ENCODE measurements at regions not wholly inside any gene's neighbourhood (a gene's known extent, or its start where the extent isn't known, plus 50 kb on each side); places are given as distances from the start of the nearest gene placed in this dataset.

GRCh38 chr20:51917886-51918535 is 115.7 kb upstream of the SALL4 start:
- Mint-ChIP-seq H3K27ac (no peak overlapping the region), H3K36me3 (no peaks in the 10 kb centered on the region), H3K27me3 (no peaks in the 10 kb centered on the region), H3K4me1 (no peaks in the 10 kb centered on the region), H3K4me3 (no peak overlapping the region), H3K9me3 (no peaks in the 10 kb centered on the region)

DNA sequence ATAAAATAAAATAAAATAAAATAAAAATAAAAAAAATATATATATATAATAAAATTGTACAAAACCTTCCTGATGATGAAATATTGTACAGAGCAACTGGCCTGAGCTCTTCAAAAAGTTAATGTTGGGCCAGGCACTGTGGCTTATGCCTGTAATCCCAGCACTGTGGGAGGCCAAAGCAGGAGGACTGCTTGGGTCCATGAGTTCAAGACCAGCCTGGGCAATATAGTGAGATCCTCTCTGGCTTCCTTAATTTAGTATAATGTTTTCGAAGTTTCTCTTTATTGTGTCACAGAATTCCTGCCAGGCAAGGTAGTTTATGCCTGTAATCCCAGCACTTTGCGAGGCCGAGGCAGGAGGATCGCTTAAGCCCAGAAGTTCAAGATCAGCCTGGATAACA is 113.9 kb upstream of the SALL4 start:
- Mint-ChIP-seq H3K36me3 (no peaks in the 10 kb centered on the region), H3K4me3 (no peak overlapping the region), H3K27me3 (no peaks in the 10 kb centered on the region), H3K4me1 (peaks cover 0 to 1% (median 0%) of the 10 kb centered on the region in 3 donors), H3K9me3 (no peaks in the 10 kb centered on the region), H3K27ac (no peak overlapping the region)

DNA sequence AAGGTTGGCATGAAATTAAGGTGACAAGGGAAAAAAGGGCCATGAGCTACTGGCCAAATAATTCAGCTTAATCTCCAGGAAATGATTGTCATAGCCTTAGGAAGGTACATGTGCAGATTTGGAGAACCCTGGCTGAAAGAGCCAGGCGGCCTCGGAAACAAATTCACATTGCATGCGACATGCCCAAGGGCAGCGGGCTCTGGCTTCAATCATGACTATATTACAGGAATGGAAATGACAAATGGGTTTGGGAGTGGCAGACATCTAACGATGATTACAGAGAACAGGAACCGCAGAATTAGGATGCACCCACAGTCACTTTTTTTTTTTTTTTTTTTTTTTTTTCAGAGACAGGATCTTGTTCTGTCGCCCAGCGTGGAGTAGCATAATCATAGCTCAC is 112.4 kb upstream of the SALL4 start:
- Mint-ChIP-seq H3K36me3 (no peaks in the 10 kb centered on the region), H3K4me3 (peak overlapping the region in 1 of 4 donors; percentile 76), H3K27me3 (peaks cover under 1% of the 10 kb centered on the region), H3K27ac (no peak overlapping the region), H3K9me3 (no peaks in the 10 kb centered on the region), H3K4me1 (peaks cover 0 to 1% (median 0%) of the 10 kb centered on the region in 3 donors)

DNA sequence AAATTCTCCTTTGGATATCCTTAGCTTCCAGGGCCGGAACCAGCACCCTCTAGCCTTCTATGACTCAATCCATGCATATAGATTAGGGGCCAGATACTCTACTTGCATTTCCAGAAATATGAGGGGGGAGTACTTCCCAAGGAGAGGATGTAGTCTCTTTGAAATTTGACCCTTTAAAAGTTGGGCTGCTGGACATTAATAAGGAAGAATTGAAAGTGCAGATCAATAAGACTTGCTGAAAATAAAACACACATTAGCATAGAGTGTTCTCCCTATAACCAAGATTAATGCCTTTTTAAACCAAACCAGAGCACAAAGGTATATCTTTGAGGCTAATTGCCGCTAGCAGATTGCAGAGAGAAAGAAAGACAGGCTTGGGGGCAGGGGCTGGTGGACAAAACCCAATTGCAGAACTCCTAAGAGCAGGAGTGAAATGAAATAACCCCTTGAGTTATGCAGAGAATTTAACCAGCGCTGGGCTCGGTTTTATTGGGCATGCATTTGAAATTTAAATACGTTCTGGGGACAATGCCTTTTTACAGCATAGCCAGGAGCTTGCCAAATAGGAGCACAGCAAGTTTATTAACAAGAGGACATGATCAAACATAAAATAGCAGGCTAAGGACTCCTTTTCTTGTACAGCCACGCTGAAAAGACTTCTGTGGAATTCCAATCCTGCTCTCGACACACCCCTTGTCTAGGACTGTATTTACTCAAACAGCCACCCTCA is 108.2 kb upstream of the SALL4 start:
- Mint-ChIP-seq H3K36me3 (no peaks in the 10 kb centered on the region), H3K4me1 (peaks cover 0 to 3% (median 1%) of the 10 kb centered on the region in 3 donors), H3K27ac (no peak overlapping the region), H3K4me3 (no peak overlapping the region), H3K27me3 (peaks cover 7% of the 10 kb centered on the region), H3K9me3 (no peaks in the 10 kb centered on the region)

- Mint-ChIP-seq H3K27ac (no peak overlapping the region), H3K4me3 (no peak overlapping the region), H3K36me3 (no peaks in the 10 kb centered on the region), H3K4me1 (peaks cover 0 to 3% (median 1%) of the 10 kb centered on the region in 3 donors), H3K27me3 (peaks cover 9% of the 10 kb centered on the region), H3K9me3 (peaks cover 0 to 1% (median 0%) of the 10 kb centered on the region in 3 donors)
Measured at GRCh38 chr20:51906679-51907078, 104.4 kb upstream of the SALL4 start.

DNA sequence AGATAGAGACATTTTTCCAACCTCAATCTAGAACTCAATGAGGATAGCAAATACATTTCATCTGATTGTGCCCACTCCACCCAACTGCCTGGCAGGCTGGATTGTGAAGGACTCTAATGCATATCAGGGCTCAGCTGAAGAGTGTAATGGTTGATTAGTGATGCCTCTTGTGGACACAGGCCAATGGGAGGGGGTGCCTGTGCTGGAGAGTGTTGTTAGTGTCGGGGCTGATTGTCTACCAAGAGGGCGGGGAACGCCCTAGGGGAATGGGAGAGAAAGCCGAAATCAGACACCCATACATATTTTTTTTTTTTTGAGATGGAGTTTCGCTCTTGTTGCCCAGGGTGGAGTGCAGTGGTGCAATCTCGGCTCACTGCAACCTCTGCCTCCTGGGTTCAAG is 103.7 kb upstream of the SALL4 start:
- Mint-ChIP-seq H3K27me3 (peaks cover 9% of the 10 kb centered on the region), H3K36me3 (no peaks in the 10 kb centered on the region), H3K9me3 (peaks cover 0 to 1% (median 0%) of the 10 kb centered on the region in 3 donors), H3K4me3 (no peak overlapping the region), H3K27ac (no peak overlapping the region), H3K4me1 (peaks cover 0 to 2% (median 1%) of the 10 kb centered on the region in 3 donors)

- Mint-ChIP-seq H3K27me3 (peaks cover 6% of the 10 kb centered on the region), H3K36me3 (no peaks in the 10 kb centered on the region), H3K27ac (no peak overlapping the region), H3K4me3 (no peak overlapping the region), H3K4me1 (no peaks in the 10 kb centered on the region), H3K9me3 (peaks cover 0 to 6% (median 2%) of the 10 kb centered on the region in 3 donors)
Measured at GRCh38 chr20:51902933-51903332, 100.6 kb upstream of the SALL4 start.

DNA sequence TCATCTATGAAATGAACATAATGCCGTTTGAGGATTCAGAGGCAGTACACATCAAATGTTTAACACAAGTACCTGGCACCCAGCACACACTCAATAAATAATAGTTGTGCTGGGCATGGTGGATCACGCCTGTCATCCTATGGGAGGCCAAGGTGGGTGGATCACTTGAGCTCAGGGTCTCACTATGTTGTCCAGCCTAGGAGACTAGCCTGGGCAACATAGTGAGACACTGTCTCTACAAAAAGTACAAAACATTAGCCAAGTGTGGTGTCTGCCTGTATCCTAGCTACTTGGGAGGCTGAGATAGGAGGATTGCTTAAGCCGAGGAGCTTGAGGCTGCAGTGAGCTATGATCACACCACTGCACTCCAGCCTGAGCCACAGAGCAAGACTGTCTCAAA is 98.1 kb upstream of the SALL4 start:
- Mint-ChIP-seq H3K4me3 (no peak overlapping the region), H3K27ac (no peak overlapping the region), H3K36me3 (no peaks in the 10 kb centered on the region), H3K9me3 (peaks cover 0 to 6% (median 2%) of the 10 kb centered on the region in 3 donors), H3K27me3 (peaks cover 4% of the 10 kb centered on the region), H3K4me1 (no peaks in the 10 kb centered on the region)

- Mint-ChIP-seq H3K4me1 (no peaks in the 10 kb centered on the region), H3K27ac (no peak overlapping the region), H3K27me3 (peaks cover 4% of the 10 kb centered on the region), H3K36me3 (no peaks in the 10 kb centered on the region), H3K9me3 (peaks cover 0 to 7% (median 2%) of the 10 kb centered on the region in 3 donors), H3K4me3 (no peak overlapping the region)
Measured at GRCh38 chr20:51899674-51900073, 97.4 kb upstream of the SALL4 start.

GRCh38 chr20:51898788-51899187 is 96.5 kb upstream of the SALL4 start:
- peak overlapping the region in 1 of 3 donors; percentile 23 for H3K27ac Mint-ChIP-seq
- no peak overlapping the region for H3K4me3 Mint-ChIP-seq
- H3K9me3 Mint-ChIP-seq = peaks cover 0 to 8% (median 2%) of the 10 kb centered on the region in 3 donors
- peaks cover 4% of the 10 kb centered on the region for H3K27me3 Mint-ChIP-seq
- H3K36me3 Mint-ChIP-seq = no peaks in the 10 kb centered on the region
- H3K4me1 Mint-ChIP-seq = no peaks in the 10 kb centered on the region

GRCh38 chr20:51894619-51895018 is 92.3 kb upstream of the SALL4 start:
- Mint-ChIP-seq H3K4me3 (no peak overlapping the region), H3K4me1 (no peaks in the 10 kb centered on the region), H3K9me3 (peaks cover 0 to 3% (median under 1%) of the 10 kb centered on the region in 3 donors), H3K27me3 (peaks cover under 1% of the 10 kb centered on the region), H3K36me3 (no peaks in the 10 kb centered on the region), H3K27ac (no peak overlapping the region)

DNA sequence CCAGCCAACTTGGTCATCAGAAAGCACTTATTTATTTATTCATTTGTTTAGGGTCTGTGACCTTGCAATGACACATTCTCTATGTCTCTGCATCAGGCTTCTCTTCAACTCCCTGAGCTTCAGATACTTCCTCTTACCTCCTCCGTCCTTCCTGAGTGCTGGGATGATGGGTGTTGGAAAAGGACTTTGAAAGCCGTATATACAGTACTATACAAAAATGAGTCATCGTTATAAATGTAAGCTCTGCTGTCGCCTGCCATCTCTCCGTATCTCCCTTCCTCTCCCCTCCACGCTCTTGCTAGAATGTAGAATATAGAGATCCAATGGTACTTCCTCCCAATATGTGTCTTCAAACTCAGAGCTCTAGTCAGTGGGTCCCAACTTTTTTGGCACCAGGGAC is 91.9 kb upstream of the SALL4 start:
- no peak overlapping the region for H3K27ac Mint-ChIP-seq
- H3K4me1 Mint-ChIP-seq = no peaks in the 10 kb centered on the region
- no peaks in the 10 kb centered on the region for H3K27me3 Mint-ChIP-seq
- H3K36me3 Mint-ChIP-seq = no peaks in the 10 kb centered on the region
- peaks cover 0 to 2% (median 0%) of the 10 kb centered on the region in 3 donors for H3K9me3 Mint-ChIP-seq
- H3K4me3 Mint-ChIP-seq = no peak overlapping the region

DNA sequence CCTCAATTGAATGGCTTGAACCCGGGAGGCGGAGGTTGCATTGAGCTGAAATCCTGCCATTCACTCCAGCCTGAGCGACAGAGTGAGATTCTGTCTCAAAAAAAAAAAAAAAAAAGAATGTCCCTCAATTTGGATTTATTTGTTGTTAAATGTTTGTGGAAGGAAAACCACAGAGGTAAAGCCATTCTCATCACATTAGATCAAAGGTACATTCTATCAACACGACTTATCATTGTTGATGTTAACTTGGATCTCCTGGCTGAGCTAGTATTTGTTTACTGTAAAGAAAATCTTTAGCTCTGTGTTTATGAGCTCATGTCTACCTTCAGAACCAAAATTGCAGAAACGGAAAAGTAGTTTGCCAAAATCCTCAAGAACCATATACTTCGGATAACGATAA is 91.4 kb upstream of the SALL4 start:
- no peak overlapping the region for H3K27ac Mint-ChIP-seq
- H3K9me3 Mint-ChIP-seq = peaks cover 0 to 2% (median 0%) of the 10 kb centered on the region in 3 donors
- no peaks in the 10 kb centered on the region for H3K36me3 Mint-ChIP-seq
- H3K4me3 Mint-ChIP-seq = no peak overlapping the region
- H3K4me1 Mint-ChIP-seq = no peaks in the 10 kb centered on the region
- no peaks in the 10 kb centered on the region for H3K27me3 Mint-ChIP-seq

GRCh38 chr20:51890003-51890402 is 87.7 kb upstream of the SALL4 start:
- no peaks in the 10 kb centered on the region for H3K36me3 Mint-ChIP-seq
- no peaks in the 10 kb centered on the region for H3K4me1 Mint-ChIP-seq
- H3K27ac Mint-ChIP-seq = no peak overlapping the region
- H3K9me3 Mint-ChIP-seq = peaks cover 0 to 2% (median 0%) of the 10 kb centered on the region in 3 donors
- H3K27me3 Mint-ChIP-seq = no peaks in the 10 kb centered on the region
- H3K4me3 Mint-ChIP-seq = no peak overlapping the region

- H3K27me3 Mint-ChIP-seq = no peaks in the 10 kb centered on the region
- H3K9me3 Mint-ChIP-seq = no peaks in the 10 kb centered on the region
- no peaks in the 10 kb centered on the region for H3K4me1 Mint-ChIP-seq
- no peak overlapping the region for H3K4me3 Mint-ChIP-seq
- no peaks in the 10 kb centered on the region for H3K36me3 Mint-ChIP-seq
- H3K27ac Mint-ChIP-seq = no peak overlapping the region
Measured at GRCh38 chr20:51889466-51889865, 87.1 kb upstream of the SALL4 start.

- peaks cover 0 to under 1% (median 0%) of the 10 kb centered on the region in 3 donors for H3K9me3 Mint-ChIP-seq
- H3K4me3 Mint-ChIP-seq = no peak overlapping the region
- no peaks in the 10 kb centered on the region for H3K4me1 Mint-ChIP-seq
- H3K27me3 Mint-ChIP-seq = no peaks in the 10 kb centered on the region
- H3K36me3 Mint-ChIP-seq = no peaks in the 10 kb centered on the region
- H3K27ac Mint-ChIP-seq = no peak overlapping the region
Measured at GRCh38 chr20:51888291-51888690, 86.0 kb upstream of the SALL4 start.

All from IgD-negative memory B cell (primary cell).